SK-N-MC (cell line): ENCODE measurements at regions not wholly inside any gene's neighbourhood (a gene's known extent, or its start where the extent isn't known, plus 50 kb on each side); places are given as distances from the start of the nearest gene placed in this dataset.

Experiments used
- EZH2 ChIP-seq: fragments of 200-600 bp; sonication (generic); IDR thresholded peaks from one replicate; pipeline ENCODE4 v1.6.1; 2017; ENCODE audit warnings: antibody characterized with exemption
- FOXP2 ChIP-seq: optimal IDR thresholded peaks from 2 replicates; pipeline ENCODE3; 2011; ENCODE audit warnings: mild to moderate bottlenecking, moderate library complexity; ENCODE audit not compliant: insufficient read depth; ENCODE audit errors: extremely low read length, control extremely low read depth
- POLR2AphosphoS5 ChIP-seq: IDR thresholded peaks from 2 replicates; pipeline ENCODE4 v1.6.1; 2012; ENCODE audit warnings: mild to moderate bottlenecking, low read depth, low read length, borderline replicate concordance

- TF ChIP-seq EZH2: no peak
- TF ChIP-seq POLR2AphosphoS5: no peak
- TF ChIP-seq FOXP2: no peak
Measured at GRCh38 chr10:1853801-1854200, 116.5 kb upstream of the ADARB2 start.
